ENCODE measurements at regions not wholly inside any gene's neighbourhood (a gene's known extent, or its start where the extent isn't known, plus 50 kb on each side); places are given as distances from the start of the nearest gene placed in this dataset.
A peak's percentile ranks its signal among the peaks of the same experiment; 100 is the strongest.

DNA sequence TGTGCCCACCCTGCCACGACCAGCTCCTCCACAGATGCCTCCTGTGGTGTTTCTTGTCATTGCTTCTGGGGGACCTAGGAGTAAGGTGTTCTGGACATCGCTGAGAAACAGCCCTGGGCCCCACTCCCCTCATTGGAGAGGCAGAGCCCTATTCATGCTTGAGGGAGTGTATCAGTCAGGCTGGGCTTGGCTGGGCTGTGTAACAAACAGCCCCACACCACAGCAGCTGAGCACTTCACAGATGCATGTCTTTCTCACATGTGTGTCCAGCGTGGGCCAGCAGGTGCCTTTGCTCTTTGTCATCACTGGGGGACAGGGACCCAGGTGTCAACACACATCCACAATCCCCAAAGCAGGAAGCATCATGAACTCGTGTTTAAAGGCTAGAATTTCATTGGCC is 65.1 kb upstream of the FBRSL1 start:
- DNase-seq (ENCODE audit: low read depth) = no peak

DNA sequence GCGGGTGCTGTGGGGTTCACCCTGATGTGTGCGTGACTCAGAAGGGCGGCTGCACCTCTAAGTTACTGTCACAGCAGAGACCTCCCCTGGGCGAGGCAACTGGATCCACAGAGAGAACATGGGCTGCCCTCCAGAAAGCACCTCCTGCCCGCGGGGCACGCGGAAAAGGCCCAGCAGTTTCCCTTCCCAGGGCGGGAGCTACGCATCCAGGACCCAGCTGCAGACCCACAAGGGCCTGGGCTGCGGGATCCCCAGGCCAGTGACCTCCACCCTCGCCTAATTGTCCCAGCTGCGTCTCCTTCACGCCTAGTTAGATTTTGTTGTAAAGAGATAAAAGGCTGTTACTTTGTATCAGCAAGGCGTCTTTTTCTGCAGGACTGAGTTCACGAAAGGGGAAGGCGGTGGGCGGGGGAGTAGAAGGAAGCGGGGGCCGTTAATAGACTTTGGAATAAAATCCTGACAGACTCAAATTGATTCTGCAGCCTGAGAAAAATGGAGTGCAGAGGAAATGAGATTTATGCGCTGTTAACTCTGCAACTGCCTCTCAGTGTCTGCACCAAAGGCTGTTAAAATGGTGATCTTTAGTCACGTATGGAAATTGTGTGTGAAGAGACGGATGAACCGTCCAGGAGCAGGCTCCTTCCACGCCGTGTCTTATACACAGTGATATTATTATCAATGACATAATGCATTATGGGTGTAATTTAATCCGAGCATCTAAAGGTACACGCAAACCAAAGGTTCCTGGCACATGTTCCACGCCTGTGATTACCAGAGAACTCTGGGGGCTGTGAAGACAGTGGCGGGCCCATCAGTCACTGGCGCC is 65.9 kb upstream of the FBRSL1 start:
- no peak for DNase-seq (ENCODE audit: low read depth)

DNA sequence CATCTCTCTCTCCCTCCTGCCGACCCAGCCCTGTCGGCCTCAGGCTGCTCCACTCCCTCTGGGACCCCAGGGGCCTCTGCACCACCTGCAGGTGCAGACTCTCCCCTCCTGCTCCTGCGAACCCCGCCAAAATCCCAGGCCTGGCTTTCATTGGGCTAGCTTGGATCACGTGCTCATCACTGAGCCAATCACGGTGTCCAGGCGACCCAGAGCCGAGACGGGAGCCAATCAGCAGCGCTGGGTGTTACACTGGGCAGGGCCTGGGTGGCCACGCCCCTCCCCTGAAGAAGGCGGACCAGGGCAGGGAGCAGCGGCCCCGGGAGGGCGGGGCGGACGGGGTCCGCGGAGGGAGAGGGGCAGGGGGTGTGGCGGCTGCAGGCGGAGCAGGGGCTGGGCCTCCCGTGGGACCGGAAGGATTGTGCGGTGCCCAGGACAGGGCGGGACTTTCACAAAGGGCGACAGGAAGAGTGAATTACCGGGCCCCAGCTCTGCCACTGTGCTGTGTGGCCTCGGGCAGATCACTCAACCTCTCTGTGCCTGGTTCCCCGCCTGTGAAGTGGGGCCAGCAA is 66.6 kb upstream of the FBRSL1 start:
- DNase-seq (ENCODE audit: low read depth) = peak; percentile 12

DNA sequence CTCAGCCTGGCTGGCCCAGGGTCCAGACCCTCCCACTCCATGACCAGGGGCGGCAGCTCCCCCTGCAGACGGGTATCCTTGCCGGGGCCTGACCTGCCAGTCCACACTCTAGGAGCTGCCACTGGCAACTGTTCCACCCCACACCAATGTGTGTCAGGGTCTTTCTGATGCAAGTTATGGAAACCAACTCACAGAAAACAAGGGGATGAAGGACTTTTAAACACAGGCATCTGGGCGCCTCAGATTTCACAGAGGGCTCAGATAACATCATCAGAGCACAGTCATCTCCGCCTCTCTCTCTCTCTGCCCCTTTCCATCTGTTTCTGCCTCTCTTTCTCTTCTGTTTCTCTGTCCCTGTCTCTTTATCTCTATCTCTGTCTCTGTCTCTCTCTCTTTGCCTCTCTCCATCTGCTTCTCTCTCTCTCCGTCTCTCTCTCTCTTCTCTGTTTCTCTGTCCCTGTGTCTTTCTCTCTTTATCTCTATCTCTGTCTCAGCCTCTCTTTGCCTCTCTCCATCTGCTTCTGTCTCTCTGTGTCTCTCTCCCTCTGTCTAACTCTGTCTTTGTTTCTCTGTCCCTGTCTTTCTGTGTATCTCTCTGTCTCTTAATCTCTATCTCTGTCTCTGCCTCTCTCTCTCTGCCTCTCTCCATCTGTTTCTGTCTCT is 67.4 kb upstream of the FBRSL1 start:
- no peak for DNase-seq (ENCODE audit: low read depth)

DNA sequence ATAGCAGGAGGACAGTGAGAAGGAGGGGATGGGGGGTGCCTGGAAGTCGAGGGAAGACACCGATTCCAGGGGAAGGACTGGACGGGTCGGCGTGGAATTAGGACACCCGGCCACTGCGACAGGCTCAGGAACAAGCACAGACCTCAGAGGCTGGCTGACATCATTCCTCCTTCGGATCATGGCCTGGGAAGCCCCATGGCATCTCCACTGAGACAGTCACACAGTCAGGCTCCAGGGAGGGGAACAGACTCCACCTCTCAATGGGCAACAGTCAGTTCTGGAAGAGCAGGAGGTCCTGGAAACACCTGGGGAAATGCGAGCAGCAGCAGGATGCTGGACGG is 67.9 kb upstream of the FBRSL1 start:
- DNase-seq (ENCODE audit: low read depth) = no peak

DNA sequence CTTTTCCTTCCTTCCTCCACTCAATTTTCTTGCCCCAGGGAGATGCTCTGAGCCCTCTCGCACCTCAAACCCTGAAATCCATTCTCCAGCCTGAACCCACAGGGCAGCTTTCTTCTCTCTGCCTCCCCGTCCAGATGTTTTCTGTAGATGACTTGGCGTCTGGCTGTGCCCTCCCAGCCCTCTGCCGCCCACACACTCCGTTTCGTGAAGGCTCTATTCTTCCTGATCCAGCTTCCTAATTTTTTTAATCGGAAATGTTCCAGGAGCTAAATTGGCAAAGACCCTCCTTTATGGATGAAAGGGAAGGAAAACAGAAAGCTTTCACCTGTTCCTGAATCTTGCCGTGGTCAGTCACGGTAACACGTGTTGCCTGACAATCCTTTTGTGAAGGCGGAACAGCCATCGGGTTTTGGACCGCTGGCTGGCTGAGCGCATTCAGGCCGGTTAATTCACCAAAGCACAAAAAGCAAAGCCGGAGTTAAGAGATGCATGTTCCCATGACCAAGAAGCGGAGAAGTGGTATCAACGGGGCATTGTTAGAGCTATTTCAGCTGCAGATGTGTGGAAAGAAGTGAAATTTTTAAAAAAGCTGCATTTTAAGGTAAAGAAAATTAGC is 70.2 kb upstream of the FBRSL1 start:
- no peak for DNase-seq (ENCODE audit: low read depth)

DNA sequence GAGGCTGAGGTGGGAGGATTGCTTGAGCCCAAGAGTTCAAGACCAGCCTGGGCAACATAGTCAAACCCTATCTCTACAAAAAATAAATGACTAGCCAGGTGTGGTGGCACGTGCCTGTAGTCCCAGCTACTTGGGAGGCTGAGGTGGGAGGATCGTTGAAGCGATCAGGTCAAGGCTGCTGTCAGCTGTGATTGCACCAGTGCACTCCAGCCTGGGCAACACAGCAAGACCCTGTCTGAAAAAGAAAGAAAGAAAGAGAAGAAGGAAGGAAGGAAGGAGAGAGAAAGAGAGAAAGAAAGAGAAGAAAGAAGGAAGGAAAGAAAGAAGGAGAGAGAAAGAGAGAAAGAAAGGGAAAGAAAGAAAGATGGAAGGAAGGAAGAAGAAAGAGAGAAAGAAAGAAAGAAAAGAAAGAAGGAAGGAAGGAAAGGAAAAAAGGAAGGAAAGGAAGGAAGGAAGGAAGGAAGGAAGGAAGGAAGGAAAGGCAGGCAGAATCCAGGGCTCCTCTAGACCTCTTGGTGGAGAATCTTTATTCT is 71.5 kb upstream of the FBRSL1 start:
- DNase-seq (ENCODE audit: low read depth) = no peak

DNA sequence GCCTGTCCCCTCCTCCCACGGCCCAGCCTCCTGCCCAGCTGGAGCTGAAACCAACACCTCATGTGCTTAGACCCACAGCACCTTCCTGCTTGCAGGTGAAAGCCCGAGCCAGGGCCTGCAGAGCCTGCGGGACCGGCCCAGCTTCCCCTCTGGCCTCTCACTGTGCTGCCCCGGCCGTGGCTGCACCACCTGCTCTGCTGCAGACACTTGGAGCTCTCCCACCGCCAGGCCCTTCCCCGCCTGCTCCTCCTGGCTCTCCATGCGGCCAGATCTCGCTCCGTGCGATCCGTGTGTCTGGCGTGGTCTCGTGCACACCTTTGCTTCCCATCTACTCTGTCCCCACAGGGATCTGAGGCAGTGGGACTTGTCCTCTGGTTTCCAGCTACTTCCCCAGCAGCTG is 72.2 kb upstream of the FBRSL1 start:
- no peak for DNase-seq (ENCODE audit: low read depth)

DNA sequence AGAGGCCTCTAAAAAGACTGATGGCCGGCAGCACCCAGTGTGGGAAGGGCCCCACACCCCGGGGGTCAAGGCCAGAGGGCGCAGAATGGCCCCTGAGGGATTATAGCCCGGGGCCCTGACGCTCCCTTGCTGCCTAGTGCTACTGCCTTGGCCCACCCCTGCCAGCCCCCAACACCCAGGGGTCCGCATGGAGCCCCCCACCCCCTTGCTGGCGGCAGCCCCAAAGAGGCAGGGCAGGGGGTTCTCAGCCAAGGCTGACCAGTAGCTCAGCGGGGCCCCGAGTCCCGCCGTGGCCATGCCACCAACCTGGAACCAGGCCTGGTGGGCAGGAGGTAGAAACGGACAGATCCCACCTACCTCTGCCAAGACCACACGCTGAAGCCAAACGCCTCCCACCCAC is 73.1 kb upstream of the FBRSL1 start:
- no peak for DNase-seq (ENCODE audit: low read depth)

DNA sequence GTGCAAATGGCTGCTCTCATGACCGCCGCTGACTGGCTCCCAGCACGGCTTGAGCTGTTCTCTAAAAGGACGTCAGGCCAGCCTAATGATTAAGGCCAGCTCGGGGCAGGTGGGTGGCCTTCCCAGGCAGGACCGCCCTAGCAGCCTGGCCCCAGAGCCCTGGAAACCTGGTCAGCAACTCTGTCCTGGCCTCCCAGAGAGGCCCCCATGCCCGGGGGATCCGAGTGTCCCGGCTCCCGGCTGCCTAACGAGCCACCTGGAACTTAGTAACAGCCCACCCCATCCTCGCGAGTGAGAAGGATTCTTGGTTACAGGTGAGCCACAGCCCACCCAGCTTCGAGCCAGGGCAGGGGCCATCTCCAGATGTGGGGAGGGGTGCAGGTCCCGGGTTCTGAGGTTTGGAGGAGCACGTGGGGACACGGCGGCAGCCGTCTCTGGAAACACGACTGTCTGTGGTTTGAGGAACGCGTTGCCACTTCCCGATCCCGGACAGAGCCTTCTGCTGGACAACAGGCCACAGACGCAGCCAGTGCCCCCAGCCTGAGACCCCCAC is 73.8 kb upstream of the FBRSL1 start:
- no peak for DNase-seq (ENCODE audit: low read depth)

DNA sequence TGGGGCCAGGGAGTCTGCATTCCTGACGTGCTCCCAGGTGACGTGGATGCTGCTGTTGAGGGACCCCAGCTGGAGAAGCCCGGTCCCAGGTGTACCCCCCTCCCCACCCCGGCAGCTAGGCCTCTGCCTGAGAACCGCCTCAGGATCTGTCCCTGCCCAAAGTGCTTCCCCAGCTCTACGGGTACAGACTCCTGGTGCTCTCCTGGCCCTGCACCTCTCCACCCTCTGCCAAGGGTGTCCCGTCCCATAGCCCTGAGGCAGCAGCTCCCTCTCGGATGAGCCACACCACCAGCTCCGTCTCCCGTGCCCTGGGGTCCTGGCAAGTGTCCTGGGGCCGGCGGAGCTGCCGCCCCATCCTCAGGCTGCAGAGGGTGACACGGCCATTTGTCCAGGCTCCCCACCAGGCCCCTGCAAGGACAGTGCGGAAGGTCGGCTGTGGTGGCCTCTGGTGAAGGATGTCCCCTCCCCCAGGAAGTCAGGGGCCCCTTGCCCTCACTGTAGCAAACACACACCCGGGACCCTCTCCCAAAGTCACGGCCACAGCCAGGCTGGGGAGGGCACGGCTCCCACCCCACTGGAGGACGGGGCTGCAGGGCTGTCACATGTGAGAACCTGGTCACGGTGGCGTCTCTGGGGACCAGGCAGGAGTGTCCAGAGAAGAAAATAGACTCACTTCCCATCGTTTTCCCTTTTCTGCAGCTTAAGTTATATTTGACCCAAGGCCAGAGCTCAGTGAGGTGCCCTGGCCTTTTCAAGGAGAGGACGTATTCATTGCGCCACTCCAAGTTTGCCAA is 74.4 kb upstream of the FBRSL1 start:
- DNase-seq (ENCODE audit: low read depth) = no peak

DNA sequence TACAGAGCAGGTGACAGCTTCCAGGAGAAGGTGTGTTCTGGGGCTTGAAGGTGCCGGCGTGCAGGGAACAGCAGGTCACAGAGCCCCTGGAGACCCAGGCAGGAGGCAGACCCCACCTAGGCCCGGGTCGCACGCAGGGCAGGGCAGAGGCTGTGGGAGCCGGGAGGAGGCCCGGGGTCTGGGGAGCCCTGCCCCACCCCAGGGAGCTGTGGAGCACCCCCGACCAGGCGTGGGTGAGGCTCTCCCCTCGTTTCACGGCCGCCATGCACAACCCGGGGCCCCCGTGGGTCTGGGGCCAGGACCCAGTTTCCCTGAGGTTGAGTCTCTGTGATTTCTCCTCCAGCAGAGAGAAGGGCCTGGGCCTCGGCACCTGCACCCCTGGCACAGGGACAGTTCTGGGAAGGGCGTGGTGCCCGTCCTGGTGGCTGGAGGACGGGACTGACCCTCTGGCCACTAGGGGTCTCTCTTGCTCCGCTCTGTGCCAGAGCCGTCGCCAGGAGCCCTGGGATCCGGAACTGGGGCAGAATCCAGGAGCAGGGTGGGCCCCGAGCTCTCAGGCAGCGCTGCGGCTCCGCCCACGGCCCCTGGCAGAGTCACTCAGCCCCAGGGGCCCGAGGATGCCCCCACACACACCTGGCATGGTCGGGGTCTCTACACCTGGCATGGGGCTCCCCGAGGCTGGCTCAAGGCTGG is 75.2 kb upstream of the FBRSL1 start:
- peak; percentile 64 for DNase-seq (ENCODE audit: low read depth)

DNA sequence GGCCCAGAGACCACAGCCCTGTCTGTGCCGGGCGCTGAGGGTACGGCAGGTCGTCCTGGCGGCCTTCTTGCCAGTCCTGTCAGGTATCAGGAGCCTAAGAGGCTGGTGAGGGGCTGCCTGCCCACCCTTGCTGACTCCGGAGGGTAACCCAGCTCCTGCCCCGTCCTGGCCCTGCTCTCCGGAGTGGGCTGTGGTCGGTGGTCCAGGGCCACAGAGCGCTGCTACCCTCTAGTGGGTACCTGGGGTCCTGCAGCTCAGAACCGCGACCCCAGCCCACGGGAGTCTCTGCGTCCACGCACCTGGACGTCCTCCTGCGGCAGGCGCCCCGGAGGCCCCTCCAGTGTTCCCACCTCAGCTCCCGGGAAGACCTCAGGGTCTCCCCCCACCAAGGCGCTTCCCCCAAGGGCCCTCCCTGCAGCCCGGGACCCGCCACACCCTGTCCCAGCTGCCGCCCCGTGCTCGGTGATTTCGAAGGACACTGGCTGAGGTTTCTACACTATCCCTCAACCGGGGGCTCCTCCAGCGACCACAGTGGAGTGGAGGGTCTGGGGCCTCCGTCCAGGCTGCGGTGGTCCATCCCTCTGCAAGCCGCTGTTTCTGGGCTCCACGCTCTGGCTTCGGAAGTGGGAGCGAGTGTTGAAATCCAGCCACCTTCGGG is 75.9 kb upstream of the FBRSL1 start:
- no peak for DNase-seq (ENCODE audit: low read depth)

DNA sequence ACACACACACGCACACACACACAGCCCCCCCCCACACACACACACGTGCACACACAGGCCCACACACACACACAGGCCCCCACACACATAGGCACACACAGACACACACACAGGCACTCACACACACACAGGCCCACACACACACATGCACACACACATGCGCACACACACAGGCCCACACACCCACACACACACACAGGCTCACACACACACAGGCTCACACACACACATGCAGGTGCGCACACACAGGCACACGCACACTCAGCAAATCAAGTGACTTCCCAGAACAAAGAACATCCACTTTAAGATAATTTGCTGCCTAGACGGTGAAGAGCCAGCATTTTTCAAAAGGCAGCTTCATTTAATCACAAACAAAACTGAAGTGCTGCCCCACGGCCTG is 78.5 kb upstream of the FBRSL1 start:
- no peak for DNase-seq (ENCODE audit: low read depth)

DNA sequence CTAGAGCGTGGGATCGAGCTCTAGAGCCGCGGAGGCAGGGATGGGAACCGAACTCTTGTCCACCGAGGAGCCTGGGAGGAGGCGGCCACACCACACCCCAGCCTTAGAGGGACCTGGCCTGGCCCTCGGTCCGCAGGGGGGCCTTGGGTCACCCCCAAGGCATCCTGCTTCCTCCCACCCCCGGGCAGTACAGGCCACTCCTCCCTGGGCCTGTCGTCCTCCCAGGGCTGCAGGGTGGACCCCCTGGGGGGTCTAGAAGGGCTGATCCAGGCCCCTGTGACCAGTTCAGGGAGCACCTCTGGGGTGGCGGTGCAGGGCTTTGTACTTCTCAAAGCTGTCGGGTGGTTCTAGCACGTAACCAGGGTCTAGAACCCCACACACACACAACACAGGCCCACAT is 79.1 kb upstream of the FBRSL1 start:
- no peak for DNase-seq (ENCODE audit: low read depth)

DNA sequence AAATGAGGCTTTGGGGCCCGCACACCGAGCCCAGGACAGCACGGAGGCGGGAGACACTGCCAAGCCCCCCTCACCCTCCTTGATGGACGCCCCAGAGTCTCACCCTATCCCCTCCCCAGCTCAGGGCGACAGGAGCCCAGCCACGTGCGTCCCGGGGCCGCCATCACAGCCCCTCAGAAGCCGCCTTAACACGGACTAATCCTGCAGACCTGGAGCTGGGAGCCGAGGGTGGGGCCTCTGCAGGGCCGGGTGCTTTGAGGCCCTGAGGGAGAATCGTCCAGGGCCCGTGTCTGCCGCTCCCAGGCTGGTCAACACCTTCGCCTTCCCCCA is 79.7 kb upstream of the FBRSL1 start:
- no peak for DNase-seq (ENCODE audit: low read depth)

DNA sequence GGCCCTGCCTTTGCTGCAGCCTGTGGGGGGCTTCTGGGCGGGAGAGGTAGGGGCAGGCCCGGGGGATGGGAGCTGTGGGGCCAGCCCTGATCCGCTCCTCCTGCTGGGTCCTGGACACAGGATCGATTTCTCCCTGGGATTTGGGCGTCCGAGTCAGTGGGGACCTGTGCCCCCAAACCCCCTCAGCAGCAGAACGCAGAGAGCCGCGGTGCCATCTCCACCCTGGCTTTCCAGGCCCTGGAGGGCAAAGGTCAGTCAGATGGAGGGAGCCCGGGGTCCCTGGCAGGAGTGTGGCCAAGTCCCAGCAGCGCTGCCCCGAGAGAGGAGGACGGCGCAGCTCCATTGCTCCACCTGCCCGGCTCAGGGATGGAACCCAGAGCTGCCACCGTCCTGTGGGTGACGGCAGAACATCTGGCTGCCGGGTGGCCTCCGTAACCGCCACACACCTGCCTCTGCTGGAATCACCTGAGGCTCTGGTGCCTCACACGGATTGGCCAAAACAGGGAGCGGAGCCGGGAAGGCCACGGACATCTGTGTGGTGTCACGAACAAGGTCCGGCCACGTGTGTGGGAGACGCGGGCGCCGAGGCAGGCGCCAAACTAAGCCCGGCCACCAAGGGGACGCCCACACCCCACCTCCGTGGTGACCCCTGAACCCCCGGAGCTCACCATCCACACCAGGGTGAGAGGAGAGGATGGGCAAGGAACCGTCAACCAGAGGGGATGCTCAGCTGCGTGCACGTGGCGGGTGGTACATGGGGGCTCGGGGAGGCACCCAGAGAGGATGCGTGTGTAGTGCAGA is 80.3 kb upstream of the FBRSL1 start:
- no peak for DNase-seq (ENCODE audit: low read depth)

DNA sequence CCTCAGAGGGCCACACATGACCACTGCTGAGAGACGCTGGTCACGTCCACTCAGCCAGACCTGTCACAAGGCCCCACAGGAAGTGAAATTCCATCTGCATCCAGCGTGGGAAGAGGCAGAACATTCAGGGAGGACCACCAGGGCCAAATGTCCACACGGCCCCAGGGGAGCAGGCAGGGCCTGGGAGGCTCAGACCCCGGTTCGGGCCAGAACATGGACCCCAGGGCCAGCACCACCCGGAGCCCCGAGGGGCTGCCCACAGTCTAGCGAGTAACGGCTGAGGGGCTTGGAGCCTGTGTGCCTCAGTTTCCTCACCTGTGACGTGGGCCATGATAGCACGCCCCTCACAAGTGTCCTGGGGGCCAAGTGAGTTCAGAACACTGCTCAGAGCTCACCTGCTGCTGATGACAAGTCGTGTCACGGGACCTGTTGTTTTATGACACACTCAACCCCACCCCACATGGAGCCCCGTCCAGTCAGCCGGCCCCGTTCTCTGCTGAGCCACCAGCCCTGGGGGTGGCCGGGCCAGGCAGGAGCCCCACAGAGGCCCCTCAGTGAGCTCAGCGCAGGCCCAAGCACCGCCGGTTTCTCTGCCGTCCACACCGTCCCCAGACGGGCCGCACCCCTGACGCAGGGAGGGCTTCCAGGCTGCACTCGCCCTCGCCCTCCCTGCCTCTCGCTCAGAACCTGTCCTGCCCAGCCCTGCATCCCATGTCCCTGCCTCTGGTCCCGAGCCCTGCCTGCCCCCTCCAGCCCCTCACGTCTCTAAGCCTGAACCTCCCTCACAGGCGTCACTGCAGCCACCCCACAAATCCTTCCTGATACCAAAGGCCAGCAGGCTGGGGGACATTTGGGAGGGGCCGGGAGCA is 79.5 kb upstream of the GALNT9 start:
- no peak for DNase-seq (ENCODE audit: low read depth)

DNA sequence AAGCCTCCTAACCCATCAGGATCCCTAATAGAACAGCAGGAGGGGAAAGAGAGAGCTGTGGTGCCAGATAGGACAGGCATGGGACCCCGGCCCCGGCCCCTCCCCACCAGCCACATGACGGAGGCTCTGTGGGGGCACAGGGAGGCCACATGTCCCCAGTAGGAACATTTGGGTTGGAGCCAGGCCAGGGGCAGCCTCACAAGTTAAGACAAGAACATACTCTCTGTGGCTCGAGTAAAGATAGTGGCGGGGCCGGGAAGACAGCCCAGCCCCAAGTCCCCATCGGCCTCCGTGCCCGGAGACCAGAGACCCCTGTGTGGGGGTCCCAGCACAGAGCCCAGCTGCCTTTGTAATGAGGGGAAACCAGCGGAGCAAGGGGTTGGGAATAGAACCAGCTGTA is 78.6 kb upstream of the GALNT9 start:
- DNase-seq (ENCODE audit: low read depth) = no peak
